GM12878 (cell line): ENCODE measurements at regions not wholly inside any gene's neighbourhood (a gene's known extent, or its start where the extent isn't known, plus 50 kb on each side); places are given as distances from the start of the nearest gene placed in this dataset.

Experiments
- CEBPB ChIP-seq, 2 experiments: fragments of 150-350 bp in 1 of 2; IDR thresholded peaks; 2 replicates each; pipeline ENCODE4 v1.6.1; 2012 to 2014; ENCODE audit warnings: low read depth in 2 of 2, low read length in 2 of 2, borderline replicate concordance in 1 of 2, inconsistent platforms in 1 of 2
- CHD4 ChIP-seq: fragments of 200-600 bp; sonication (generic); IDR thresholded peaks from 2 replicates; pipeline ENCODE4 v1.6.1; 2016; ENCODE audit warnings: mild to moderate bottlenecking
- CREM ChIP-seq: IDR thresholded peaks from 2 replicates; pipeline ENCODE4 v1.6.1; 2014; ENCODE audit warnings: antibody characterized with exemption, low read depth
- HDAC2 ChIP-seq: fragments of 200-600 bp; sonication (generic); IDR thresholded peaks from 2 replicates; pipeline ENCODE4 v1.6.1; 2017
- NR2C1 ChIP-seq: fragments of 450-650 bp; IDR thresholded peaks from 2 replicates; pipeline ENCODE4 v1.6.1; 2017; ENCODE audit warnings: antibody characterized with exemption, mild to moderate bottlenecking, moderate library complexity
- POLR2AphosphoS5 ChIP-seq: IDR thresholded peaks from 2 replicates; pipeline ENCODE4 v1.6.1; 2011; ENCODE audit warnings: mild to moderate bottlenecking, low read length, inconsistent platforms
- RBBP5 ChIP-seq: fragments of 200-600 bp; sonication (generic); conservative IDR thresholded peaks from 2 replicates; pipeline ENCODE4 v1.6.1; 2016
- REST ChIP-seq: IDR thresholded peaks from 2 replicates; pipeline ENCODE4 v1.6.1; 2012; ENCODE audit warnings: mild to moderate bottlenecking, low read depth, low read length
- SMARCA5 ChIP-seq: fragments of 450-650 bp; IDR thresholded peaks from 2 replicates; pipeline ENCODE4 v1.6.1; 2017; ENCODE audit warnings: mild to moderate bottlenecking
- STAT3 ChIP-seq: IDR thresholded peaks from 2 replicates; pipeline ENCODE4 v1.6.1; 2011; ENCODE audit warnings: low read depth, low read length, improper control_type of control experiment
- SUZ12 ChIP-seq: fragments of 200-600 bp; sonication (generic); IDR thresholded peaks from one replicate; pipeline ENCODE4 v1.6.1; 2018; ENCODE audit warnings: antibody characterized with exemption, mild to moderate bottlenecking; ENCODE audit not compliant: unreplicated experiment
- ZBTB4 ChIP-seq: fragments of 450-650 bp; formaldehyde crosslinking; IDR thresholded peaks from 2 replicates; pipeline ENCODE4 v1.4.0; 2022; ENCODE audit warnings: mild to moderate bottlenecking, moderate library complexity
- ZNF24 ChIP-seq: fragments of 450-650 bp; IDR thresholded peaks from 2 replicates; pipeline ENCODE4 v1.6.1; 2017; ENCODE audit warnings: antibody characterized with exemption, mild to moderate bottlenecking
- ZNF592 ChIP-seq: fragments of 450-650 bp; IDR thresholded peaks from 2 replicates; pipeline ENCODE4 v1.6.1; 2017; ENCODE audit warnings: mild to moderate bottlenecking, moderate library complexity
- ZZZ3 ChIP-seq: IDR thresholded peaks from 2 replicates; pipeline ENCODE4 v1.6.1; 2011; ENCODE audit warnings: low read depth; ENCODE audit not compliant: control insufficient read depth, insufficient read length
- TF ChIP-seq, protein P1 (sequence below): fragments of 450-650 bp; IDR thresholded peaks from 2 replicates; pipeline ENCODE4 v1.6.1; 2018; ENCODE audit warnings: borderline replicate concordance, mild to moderate bottlenecking; ENCODE audit not compliant: partially characterized antibody

- TF ChIP-seq, protein P1, sequence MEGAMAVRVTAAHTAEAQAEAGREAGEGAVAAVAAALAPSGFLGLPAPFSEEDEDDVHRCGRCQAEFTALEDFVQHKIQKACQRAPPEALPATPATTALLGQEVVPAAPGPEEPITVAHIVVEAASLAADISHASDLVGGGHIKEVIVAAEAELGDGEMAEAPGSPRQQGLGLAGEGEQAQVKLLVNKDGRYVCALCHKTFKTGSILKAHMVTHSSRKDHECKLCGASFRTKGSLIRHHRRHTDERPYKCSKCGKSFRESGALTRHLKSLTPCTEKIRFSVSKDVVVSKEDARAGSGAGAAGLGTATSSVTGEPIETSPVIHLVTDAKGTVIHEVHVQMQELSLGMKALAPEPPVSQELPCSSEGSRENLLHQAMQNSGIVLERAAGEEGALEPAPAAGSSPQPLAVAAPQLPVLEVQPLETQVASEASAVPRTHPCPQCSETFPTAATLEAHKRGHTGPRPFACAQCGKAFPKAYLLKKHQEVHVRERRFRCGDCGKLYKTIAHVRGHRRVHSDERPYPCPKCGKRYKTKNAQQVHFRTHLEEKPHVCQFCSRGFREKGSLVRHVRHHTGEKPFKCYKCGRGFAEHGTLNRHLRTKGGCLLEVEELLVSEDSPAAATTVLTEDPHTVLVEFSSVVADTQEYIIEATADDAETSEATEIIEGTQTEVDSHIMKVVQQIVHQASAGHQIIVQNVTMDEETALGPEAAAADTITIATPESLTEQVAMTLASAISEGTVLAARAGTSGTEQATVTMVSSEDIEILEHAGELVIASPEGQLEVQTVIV = no peak
- TF ChIP-seq ZNF24 (no peak), ZZZ3 (no peak), NR2C1 (no peak), POLR2AphosphoS5 (no peak), CHD4 (no peak), SUZ12 (no peak), RBBP5 (no peak), CREM (no peak), ZBTB4 (no peak), CEBPB (IDR thresholded peaks at IDR 0.05; ENCODE audit: borderline replicate concordance in 1 of 2, low read depth in 2 of 2, low read length in 2 of 2) (no peak), SMARCA5 (no peak), ZNF592 (no peak), STAT3 (no peak), HDAC2 (no peak), REST (no peak)
Observed at GRCh38 chr13:99823961-99824360, 147.6 kb downstream of the ZIC5 start (continued).
